Urinary bladder (tissue), 3 donors: ENCODE measurements at regions not wholly inside any gene's neighbourhood (a gene's known extent, or its start where the extent isn't known, plus 50 kb on each side); places are given as distances from the start of the nearest gene placed in this dataset.
"Not testable (repeated sequence)": the region's sequence is repeated elsewhere in the genome, so short reads cannot be mapped to it uniquely, and the experiment has no call there.

Experiments
- DNase-seq: peaks from one replicate; pipeline ENCODE4 v3.0.0-alpha.2; 2015; ENCODE audit errors: extremely low spot score
- H3K27ac ChIP-seq: one replicate; pipeline ENCODE4 v1.5.1; 2013; ENCODE audit warnings: low read depth, mild to moderate bottlenecking, moderate library complexity
- H3K36me3 ChIP-seq: one replicate; pipeline ENCODE4 v1.6.1; 2013; ENCODE audit warnings: mild to moderate bottlenecking, moderate library complexity; ENCODE audit not compliant: insufficient read depth
- H3K4me1 ChIP-seq: one replicate; pipeline ENCODE4 v1.6.1; 2013; ENCODE audit warnings: mild to moderate bottlenecking, moderate library complexity; ENCODE audit not compliant: insufficient read depth
- H3K4me3 ChIP-seq: one replicate; pipeline ENCODE4 v1.5.1; 2013; ENCODE audit warnings: low read depth, low read length
- WGBS: extraction: QIAGEN DNeasy Blood & Tissue Kit; methylation state at CpG from one replicate; pipeline ENCODE4 v1.1.7; 2013; 5-methylcytosine and 5-hydroxymethylcytosine counted together
- donor health status: healthy with polysubstance abuse.
- donor health status: healthy.

GRCh38 chr10:9157656-9158055, 1103.2 kb downstream of the GATA3 start:
- Histone ChIP-seq H3K27ac (no peak overlapping the region), H3K4me3 (no peak overlapping the region), H3K36me3 (no peaks in the 10 kb centered on the region), H3K4me1 (no peaks in the 10 kb centered on the region)
- DNase-seq: no peak
- 53% methylated on average over 3 of the region's 3 CpGs for WGBS

GRCh38 chr10:9158675-9159074, 1104.2 kb downstream of the GATA3 start:
- H3K4me3 ChIP-seq: no peak overlapping the region
- no peaks in the 10 kb centered on the region for H3K4me1 ChIP-seq
- WGBS: 61% methylated on average over 3 of the region's 3 CpGs
- H3K36me3 ChIP-seq: no peaks in the 10 kb centered on the region
- no peak overlapping the region for H3K27ac ChIP-seq
- no peak for DNase-seq

- no peak for DNase-seq
- 96% methylated on average over 2 of the region's 2 CpGs for whole genome bisulfite sequencing
- H3K36me3 ChIP-seq: no peaks in the 10 kb centered on the region
Observed at GRCh38 chr10:9160275-9160674, 1105.8 kb downstream of the GATA3 start.

GRCh38 chr10:9163699-9164098, 1109.2 kb downstream of the GATA3 start:
- 62% methylated on average over 2 of the region's 2 CpGs for WGBS
- H3K4me1 ChIP-seq: no peaks in the 10 kb centered on the region
- no peak for DNase-seq
- no peak overlapping the region for H3K27ac ChIP-seq
- H3K36me3 ChIP-seq: no peaks in the 10 kb centered on the region
- no peak overlapping the region for H3K4me3 ChIP-seq

More at GRCh38 chr10:9160275-9160674, 1105.8 kb downstream of the GATA3 start:
- Histone ChIP-seq H3K4me3 (no peak overlapping the region), H3K4me1 (no peaks in the 10 kb centered on the region), H3K27ac (no peak overlapping the region)

GRCh38 chr10:9166770-9167169, 1112.3 kb downstream of the GATA3 start:
- Histone ChIP-seq H3K36me3 (no peaks in the 10 kb centered on the region), H3K27ac (no peak overlapping the region), H3K4me3 (no peak overlapping the region), H3K4me1 (no peaks in the 10 kb centered on the region)
- DNase-seq: no peak
- 56% methylated on average over 4 of the region's 4 CpGs for WGBS

GRCh38 chr10:9172276-9172675, 1117.8 kb downstream of the GATA3 start:
- H3K4me1 ChIP-seq: no peaks in the 10 kb centered on the region
- no peaks in the 10 kb centered on the region for H3K36me3 ChIP-seq
- no peak overlapping the region for H3K4me3 ChIP-seq
- no peak overlapping the region for H3K27ac ChIP-seq
- 97% methylated on average over 1 of the region's 1 CpG for WGBS
- no peak for DNase-seq

- Histone ChIP-seq H3K4me3 (no peak overlapping the region), H3K27ac (no peak overlapping the region), H3K4me1 (no peaks in the 10 kb centered on the region), H3K36me3 (no peaks in the 10 kb centered on the region)
- DNase-seq: no peak
Observed at GRCh38 chr10:9175200-9175599, 1120.7 kb downstream of the GATA3 start.

GRCh38 chr10:9183197-9183880, 1128.9 kb downstream of the GATA3 start:
- 95% methylated on average over 48 of the region's 48 CpGs for WGBS
- DNase-seq, H3K4me1 ChIP-seq, H3K27ac ChIP-seq, H3K4me3 ChIP-seq, H3K36me3 ChIP-seq: not testable (repeated sequence)

- no peak overlapping the region for H3K27ac ChIP-seq
- no peak overlapping the region for H3K4me3 ChIP-seq
- DNase-seq: no peak
- 89% methylated on average over 3 of the region's 3 CpGs for WGBS
- no peaks in the 10 kb centered on the region for H3K4me1 ChIP-seq
- no peaks in the 10 kb centered on the region for H3K36me3 ChIP-seq
Observed at GRCh38 chr10:9188022-9188810, 1133.7 kb downstream of the GATA3 start.

- Histone ChIP-seq H3K4me3 (no peak overlapping the region), H3K27ac (no peak overlapping the region), H3K4me1 (no peaks in the 10 kb centered on the region), H3K36me3 (no peaks in the 10 kb centered on the region)
- no peak for DNase-seq
- WGBS: 80% methylated on average over 2 of the region's 2 CpGs
Observed at GRCh38 chr10:9189448-9189847, 1135.0 kb downstream of the GATA3 start.

- WGBS: 92% methylated on average over 6 of the region's 6 CpGs
- Histone ChIP-seq H3K4me3 (no peak overlapping the region), H3K4me1 (no peaks in the 10 kb centered on the region), H3K27ac (no peak overlapping the region), H3K36me3 (no peaks in the 10 kb centered on the region)
- no peak for DNase-seq
Observed at GRCh38 chr10:9193120-9193519, 1138.6 kb downstream of the GATA3 start.

GRCh38 chr10:9195385-9195784, 1140.9 kb downstream of the GATA3 start:
- no peaks in the 10 kb centered on the region for H3K36me3 ChIP-seq
- WGBS: 46% methylated on average over 2 of the region's 2 CpGs
- H3K4me1 ChIP-seq: no peaks in the 10 kb centered on the region
- no peak for DNase-seq
- H3K27ac ChIP-seq: no peak overlapping the region
- no peak overlapping the region for H3K4me3 ChIP-seq

GRCh38 chr10:9198611-9199010, 1144.1 kb downstream of the GATA3 start:
- WGBS: 21% methylated on average over 4 of the region's 4 CpGs
- H3K27ac ChIP-seq: no peak overlapping the region
- no peak overlapping the region for H3K4me3 ChIP-seq
- no peaks in the 10 kb centered on the region for H3K4me1 ChIP-seq
- no peaks in the 10 kb centered on the region for H3K36me3 ChIP-seq
- no peak for DNase-seq

- Histone ChIP-seq H3K4me3 (no peak overlapping the region), H3K36me3 (no peaks in the 10 kb centered on the region), H3K4me1 (no peaks in the 10 kb centered on the region), H3K27ac (no peak overlapping the region)
- WGBS: 46% methylated on average over 1 of the region's 1 CpG
- DNase-seq: no peak
Observed at GRCh38 chr10:9205558-9205957, 1151.1 kb downstream of the GATA3 start.
